IMR-90 (cell line): ENCODE measurements at regions not wholly inside any gene's neighbourhood (a gene's known extent, or its start where the extent isn't known, plus 50 kb on each side); places are given as distances from the start of the nearest gene placed in this dataset.

Experiments
- CEBPB ChIP-seq: IDR thresholded peaks from 2 replicates; pipeline ENCODE4 v1.6.1; 2012; ENCODE audit warnings: low read depth, low read length, improper control_type of control experiment
- CHD1 ChIP-seq: IDR thresholded peaks from 2 replicates; pipeline ENCODE4 v1.6.1; 2012; ENCODE audit warnings: low read depth, low read length, improper control_type of control experiment
- MXI1 ChIP-seq: IDR thresholded peaks from 2 replicates; pipeline ENCODE4 v1.6.1; 2012; ENCODE audit warnings: low read depth, mild to moderate bottlenecking, low read length, moderate library complexity, borderline replicate concordance
- POLR2A ChIP-seq: IDR thresholded peaks from 2 replicates; pipeline ENCODE4 v1.6.1; 2012; ENCODE audit warnings: mild to moderate bottlenecking, low read depth, low read length
- RCOR1 ChIP-seq: IDR thresholded peaks from 2 replicates; pipeline ENCODE4 v1.6.1; 2012; ENCODE audit warnings: mild to moderate bottlenecking, low read length, improper control_type of control experiment; ENCODE audit not compliant: insufficient replicate concordance
- RFX5 ChIP-seq: IDR thresholded peaks from 2 replicates; pipeline ENCODE4 v1.8.0; 2012; ENCODE audit warnings: low read depth, mild to moderate bottlenecking, low read length, moderate library complexity
- SMC3 ChIP-seq: fragments of 150-350 bp; IDR thresholded peaks from 2 replicates; pipeline ENCODE4 v1.6.1; 2016; ENCODE audit warnings: low read depth, mild to moderate bottlenecking, antibody characterized with exemption, low read length, moderate library complexity
- TF ChIP-seq, protein P1 (sequence below): conservative IDR thresholded peaks from 2 replicates; pipeline ENCODE4 v1.5.1; 2012; ENCODE audit warnings: mild to moderate bottlenecking, low read depth, low read length, improper control_type of control experiment
- TF ChIP-seq, protein P2 (sequence below): fragments of 150-350 bp; IDR thresholded peaks from 2 replicates; pipeline ENCODE4 v1.6.1; 2016; ENCODE audit warnings: low read depth, mild to moderate bottlenecking, low read length, moderate library complexity, borderline replicate concordance

DNA sequence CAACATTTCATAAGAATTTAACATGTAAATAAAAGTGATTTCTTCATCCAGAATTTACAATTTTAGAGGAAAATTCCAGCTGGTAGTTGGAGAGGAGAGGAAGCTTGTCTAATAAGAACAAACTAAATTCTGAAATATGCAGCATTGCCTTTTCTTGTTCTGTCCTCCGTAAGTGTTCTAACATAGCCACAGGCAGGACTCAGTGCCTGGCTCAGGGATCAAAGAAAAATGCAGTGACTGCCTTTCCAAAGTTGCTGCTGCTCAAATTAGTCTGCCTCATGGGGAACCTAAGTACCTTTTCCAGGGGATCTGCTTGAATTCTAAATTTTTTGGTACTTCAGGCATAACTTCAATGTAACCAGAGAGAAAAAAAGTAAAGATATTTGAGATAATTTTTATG is 713.0 kb upstream of the CADM2 start:
- TF ChIP-seq SMC3 (no peak), CHD1 (no peak), POLR2A (no peak), MXI1 (no peak), RCOR1 (no peak), RFX5 (no peak), CEBPB (no peak)
- TF ChIP-seq, protein P1, sequence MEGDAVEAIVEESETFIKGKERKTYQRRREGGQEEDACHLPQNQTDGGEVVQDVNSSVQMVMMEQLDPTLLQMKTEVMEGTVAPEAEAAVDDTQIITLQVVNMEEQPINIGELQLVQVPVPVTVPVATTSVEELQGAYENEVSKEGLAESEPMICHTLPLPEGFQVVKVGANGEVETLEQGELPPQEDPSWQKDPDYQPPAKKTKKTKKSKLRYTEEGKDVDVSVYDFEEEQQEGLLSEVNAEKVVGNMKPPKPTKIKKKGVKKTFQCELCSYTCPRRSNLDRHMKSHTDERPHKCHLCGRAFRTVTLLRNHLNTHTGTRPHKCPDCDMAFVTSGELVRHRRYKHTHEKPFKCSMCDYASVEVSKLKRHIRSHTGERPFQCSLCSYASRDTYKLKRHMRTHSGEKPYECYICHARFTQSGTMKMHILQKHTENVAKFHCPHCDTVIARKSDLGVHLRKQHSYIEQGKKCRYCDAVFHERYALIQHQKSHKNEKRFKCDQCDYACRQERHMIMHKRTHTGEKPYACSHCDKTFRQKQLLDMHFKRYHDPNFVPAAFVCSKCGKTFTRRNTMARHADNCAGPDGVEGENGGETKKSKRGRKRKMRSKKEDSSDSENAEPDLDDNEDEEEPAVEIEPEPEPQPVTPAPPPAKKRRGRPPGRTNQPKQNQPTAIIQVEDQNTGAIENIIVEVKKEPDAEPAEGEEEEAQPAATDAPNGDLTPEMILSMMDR, result no peak
- TF ChIP-seq, protein P2, sequence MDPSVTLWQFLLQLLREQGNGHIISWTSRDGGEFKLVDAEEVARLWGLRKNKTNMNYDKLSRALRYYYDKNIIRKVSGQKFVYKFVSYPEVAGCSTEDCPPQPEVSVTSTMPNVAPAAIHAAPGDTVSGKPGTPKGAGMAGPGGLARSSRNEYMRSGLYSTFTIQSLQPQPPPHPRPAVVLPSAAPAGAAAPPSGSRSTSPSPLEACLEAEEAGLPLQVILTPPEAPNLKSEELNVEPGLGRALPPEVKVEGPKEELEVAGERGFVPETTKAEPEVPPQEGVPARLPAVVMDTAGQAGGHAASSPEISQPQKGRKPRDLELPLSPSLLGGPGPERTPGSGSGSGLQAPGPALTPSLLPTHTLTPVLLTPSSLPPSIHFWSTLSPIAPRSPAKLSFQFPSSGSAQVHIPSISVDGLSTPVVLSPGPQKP, result no peak
